SK-N-MC (cell line): ENCODE measurements at regions not wholly inside any gene's neighbourhood (a gene's known extent, or its start where the extent isn't known, plus 50 kb on each side); places are given as distances from the start of the nearest gene placed in this dataset.

ENCODE experiments used
- EZH2 ChIP-seq: fragments of 200-600 bp; sonication (generic); IDR thresholded peaks from one replicate; pipeline ENCODE4 v1.6.1; 2017; ENCODE audit warnings: antibody characterized with exemption
- FOXP2 ChIP-seq: optimal IDR thresholded peaks from 2 replicates; pipeline ENCODE3; 2011; ENCODE audit warnings: mild to moderate bottlenecking, moderate library complexity; ENCODE audit not compliant: insufficient read depth; ENCODE audit errors: extremely low read length, control extremely low read depth
- POLR2AphosphoS5 ChIP-seq: IDR thresholded peaks from 2 replicates; pipeline ENCODE4 v1.6.1; 2012; ENCODE audit warnings: mild to moderate bottlenecking, low read depth, low read length, borderline replicate concordance

GRCh38 chr12:75756771-75757170 lies 245.4 kb upstream of the KRR1 start:
- no peak for TF ChIP-seq POLR2AphosphoS5
- TF ChIP-seq EZH2 = no peak
- no peak for TF ChIP-seq FOXP2
